ENCODE measurements at regions not wholly inside any gene's neighbourhood (a gene's known extent, or its start where the extent isn't known, plus 50 kb on each side); places are given as distances from the start of the nearest gene placed in this dataset.

DNA sequence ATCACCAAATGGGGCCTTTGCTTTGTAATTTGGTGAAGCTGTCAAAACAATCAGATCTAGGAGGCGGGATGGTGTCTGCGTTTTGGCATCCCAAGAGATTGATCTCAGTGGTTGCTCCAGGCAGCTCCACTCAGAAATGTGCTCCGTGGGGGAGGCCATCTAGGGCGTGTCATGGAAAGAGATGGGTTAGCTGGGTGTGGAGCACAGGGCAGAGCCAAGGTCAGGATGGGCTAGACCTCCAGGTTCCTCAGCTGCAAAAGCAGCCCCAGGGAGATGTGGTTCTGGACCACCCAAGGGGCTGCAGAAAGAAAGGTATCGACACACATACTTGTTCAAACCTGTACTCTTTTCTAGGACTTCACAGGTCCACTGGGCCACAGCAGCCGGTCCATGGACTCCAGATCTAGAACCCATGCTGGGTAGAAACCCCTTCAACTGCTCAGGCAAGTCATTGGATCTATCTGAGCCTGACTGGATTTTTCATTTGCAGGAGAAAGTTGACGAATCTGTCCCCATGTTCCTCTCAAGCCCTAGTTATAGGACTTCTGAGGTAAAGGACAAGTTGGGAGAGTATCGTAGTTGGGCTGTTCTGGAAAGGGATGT is 270.2 kb upstream of the RPL38 start:
- no peaks in the 10 kb centered on the region for H3K9me3 ChIP-seq (ENCODE audit: insufficient read depth in 2 of 2, low read depth in 1 of 2, low read length in 1 of 2)
- no peak overlapping the region for H2AK5ac ChIP-seq (ENCODE audit: low read depth, low read length)
- H3K4me3 ChIP-seq (ENCODE audit: extremely low read depth in 1 of 4, insufficient read depth in 2 of 4, low read depth in 3 of 4, low read length in 4 of 4) = no peak overlapping the region
- H2BK120ac ChIP-seq (replicated peaks; ENCODE audit: low read depth, low read length) = no peak overlapping the region
- no peak for FAIRE-seq
- H3K9ac ChIP-seq (replicated peaks in 1 of 4; ENCODE audit: extremely low read depth in 1 of 4, low read depth in 3 of 4, low read length in 3 of 4) = no peak overlapping the region
- H3K79me1 ChIP-seq (ENCODE audit: low read depth, low read length) = no peaks in the 10 kb centered on the region
- no peak overlapping the region for H2BK12ac ChIP-seq (ENCODE audit: low read depth, low read length)
- peaks cover 0 to 3% (median 1%) of the 10 kb centered on the region in 4 experiments; a peak in 3 of 7 replicates for H3K4me1 ChIP-seq (replicated peaks in 1 of 4; ENCODE audit: control insufficient read depth in 3 of 4, insufficient read depth in 4 of 4, low read length in 3 of 4)
- no peak overlapping the region for H3K4me2 ChIP-seq (ENCODE audit: insufficient read depth in 1 of 2, low read depth in 2 of 2, low read length in 2 of 2)
- H3K79me2 ChIP-seq (ENCODE audit: control insufficient read depth in 1 of 2, insufficient read depth in 2 of 2, low read length in 2 of 2) = no peaks in the 10 kb centered on the region
- ChIA-PET POLR2A (ENCODE audit: partially characterized antibody) (interaction anchor here (1.2 kb wide), 1 partner anchor 30 kb away, joined by 3 read pairs; no protein-coding TSS in a partner anchor), CTCF (ENCODE audit: partially characterized antibody) (interaction anchor here (0.7 kb wide), 1 partner anchor 10 kb away, joined by 5 read pairs; no protein-coding TSS in a partner anchor)
- no peaks in the 10 kb centered on the region for H3K36me3 ChIP-seq (ENCODE audit: control insufficient read depth in 2 of 4, insufficient read depth in 4 of 4, low read length in 3 of 4)
- no peak overlapping the region for H4K8ac ChIP-seq (ENCODE audit: extremely low read depth, insufficient read depth, low read length)
- no peak overlapping the region for H3K23ac ChIP-seq (ENCODE audit: insufficient read length)
- no peak overlapping the region for H3K27ac ChIP-seq (ENCODE audit: low read depth, low read length)
- no peak for TF ChIP-seq KDM4A (IDR thresholded peaks at IDR 0.05; ENCODE audit: low read depth, low read length, severe bottlenecking)
- TF ChIP-seq PHF8 (conservative IDR thresholded peaks at IDR 0.05; ENCODE audit: low read depth, low read length) = no peak
- no peak for TF ChIP-seq JUN (IDR thresholded peaks at IDR 0.05; ENCODE audit: low read depth, low read length)
- no peak for TF ChIP-seq EZH2 (IDR thresholded peaks at IDR 0.05; ENCODE audit: low read depth, low read length, severe bottlenecking)
- no peak for TF ChIP-seq SAP30 (IDR thresholded peaks at IDR 0.05; ENCODE audit: insufficient read depth, insufficient replicate concordance, low read length)
- no peak for TF ChIP-seq JUND (IDR thresholded peaks at IDR 0.05; ENCODE audit: low read length)
- no peak for TF ChIP-seq NRF1 (IDR thresholded peaks at IDR 0.05; ENCODE audit: low read depth, low read length)
- no peak overlapping the region for H2BK20ac ChIP-seq (ENCODE audit: low read length)
- no peak overlapping the region for H2AFZ ChIP-seq (ENCODE audit: low read length)
- no peak overlapping the region for H3K14ac ChIP-seq (ENCODE audit: insufficient read length)
- no peak for DNase-seq (ENCODE audit: low read depth in 1 of 2, low spot score in 2 of 2)
- H2BK15ac ChIP-seq (ENCODE audit: low read length) = peak overlapping the region; percentile 46; the same call in 1 of the 2 replicates
- no peak overlapping the region for H3K4ac ChIP-seq (replicated peaks; ENCODE audit: insufficient read length, low read depth, low read length)
- no peak overlapping the region for H4K91ac ChIP-seq (replicated peaks; ENCODE audit: insufficient read length, low read length)
- no peaks in the 10 kb centered on the region for H3K23me2 ChIP-seq (ENCODE audit: low read depth, low read length)
- no peaks in the 10 kb centered on the region for H3K27me3 ChIP-seq (replicated peaks in 1 of 4; ENCODE audit: control insufficient read depth in 3 of 4, extremely low read depth in 1 of 4, insufficient read depth in 3 of 4, low read length in 3 of 4)
- no peak overlapping the region for H2BK5ac ChIP-seq (ENCODE audit: low read depth, low read length)
- no peak overlapping the region for H3K56ac ChIP-seq (replicated peaks; ENCODE audit: insufficient read length, low read depth, low read length)
- WGBS, 2 experiments (ENCODE audit: extremely low coverage in 1 of 2, insufficient coverage in 1 of 2, insufficient read length in 1 of 2, insufficient replicate concordance in 2 of 2, low coverage in 1 of 2, low lambda C conversion rate in 2 of 2, missing lambda C conversion rate in 1 of 2) = 87% methylated on average over 8 of the region's 8 CpGs; no CpG with 5 or more reads in 1 of the 2 experiments
- no peak overlapping the region for H4K5ac ChIP-seq (ENCODE audit: insufficient read length, low read depth, low read length)
- no peak overlapping the region for H3K18ac ChIP-seq (ENCODE audit: extremely low read depth, low read length)
- H4K20me1 ChIP-seq (replicated peaks in 1 of 2; ENCODE audit: control insufficient read depth in 1 of 2, insufficient read depth in 2 of 2, low read length in 2 of 2) = no peaks in the 10 kb centered on the region
